Gastroesophageal sphincter (tissue), 3 donors: ENCODE measurements at regions not wholly inside any gene's neighbourhood (a gene's known extent, or its start where the extent isn't known, plus 50 kb on each side); places are given as distances from the start of the nearest gene placed in this dataset.

ENCODE experiments used
- CTCF ChIP-seq, 4 experiments: fragments of 200-600 bp in 2 of 4; fragments of 450-650 bp in 2 of 4; sonication (generic) in 1 of 4; IDR thresholded peaks; one replicate each; pipeline ENCODE4 v1.5.1; 2017 to 2019; ENCODE audit warnings: antibody characterized with exemption in 4 of 4, mild to moderate bottlenecking in 2 of 4, moderate library complexity in 2 of 4
- POLR2A ChIP-seq, 2 donors: fragments of 450-650 bp; IDR thresholded peaks; one replicate each; pipeline ENCODE4 v1.6.1; 2017; ENCODE audit warnings: antibody characterized with exemption in 2 of 2, mild to moderate bottlenecking in 2 of 2, moderate library complexity in 1 of 2

GRCh38 chr14:85221832-85222231 lies 308.1 kb upstream of the FLRT2 start:
- TF ChIP-seq CTCF (IDR thresholded peaks at IDR 0.05) (no peak), POLR2A (IDR thresholded peaks at IDR 0.05) (no peak)
